K562 (cell line): ENCODE measurements at regions not wholly inside any gene's neighbourhood (a gene's known extent, or its start where the extent isn't known, plus 50 kb on each side); places are given as distances from the start of the nearest gene placed in this dataset.
A peak's percentile ranks its signal among the peaks of the same experiment; 100 is the strongest.

Experiments
- CC2D1A ChIP-seq: fragments of 450-650 bp; IDR thresholded peaks from 2 replicates; pipeline ENCODE4 v1.6.1; 2017; ENCODE audit warnings: mild to moderate bottlenecking
- ELF2 ChIP-seq: fragments of 250-450 bp; sonication (Bioruptor Pico); IDR thresholded peaks from 2 replicates; pipeline ENCODE4 v1.5.0; 2021; ENCODE audit warnings: mild to moderate bottlenecking
- ETV5 ChIP-seq: sonication (generic); formaldehyde crosslinking; IDR thresholded peaks from 2 replicates; pipeline ENCODE4 v1.4.0; 2020; ENCODE audit warnings: low read depth, mild to moderate bottlenecking, missing genetic modification reagents
- GATAD2B ChIP-seq: fragments of 450-650 bp; IDR thresholded peaks from 2 replicates; pipeline ENCODE4 v1.6.1; 2017; ENCODE audit warnings: mild to moderate bottlenecking, borderline replicate concordance
- KAT8 ChIP-seq: fragments of 450-650 bp; IDR thresholded peaks from 2 replicates; pipeline ENCODE4 v1.6.1; 2016; ENCODE audit warnings: low read depth, mild to moderate bottlenecking
- NCOA2 ChIP-seq, 2 experiments: fragments of 450-650 bp; IDR thresholded peaks; 2 replicates each; pipeline ENCODE4 v1.6.1; 2018; ENCODE audit warnings: mild to moderate bottlenecking in 2 of 2, moderate library complexity in 1 of 2; ENCODE audit not compliant: partially characterized antibody in 2 of 2
- NEUROD1 ChIP-seq: fragments of 150-350 bp; IDR thresholded peaks from 2 replicates; pipeline ENCODE4 v1.6.1; 2014; ENCODE audit warnings: borderline replicate concordance, low read length, low read depth; ENCODE audit not compliant: partially characterized antibody
- SPI1 ChIP-seq: IDR thresholded peaks from 2 replicates; pipeline ENCODE4 v1.6.1; 2011; ENCODE audit warnings: low read depth, low read length, control low read depth, borderline replicate concordance
- ZBTB17 ChIP-seq: fragments of 450-650 bp; formaldehyde crosslinking; IDR thresholded peaks from 2 replicates; pipeline ENCODE4 v1.4.0; 2020; ENCODE audit warnings: mild to moderate bottlenecking
- ZFX ChIP-seq: sonication (generic); formaldehyde crosslinking; IDR thresholded peaks from 2 replicates; pipeline ENCODE4 v1.8.0; 2022; ENCODE audit warnings: mild to moderate bottlenecking, missing genetic modification reagents, moderate library complexity
- ZNF24 ChIP-seq: fragments of 450-650 bp; IDR thresholded peaks from 2 replicates; pipeline ENCODE4 v1.6.1; 2016
- ZNF3 ChIP-seq: fragments of 250-450 bp; sonication (Bioruptor Pico); IDR thresholded peaks from 2 replicates; pipeline ENCODE4 v1.5.0; 2021; ENCODE audit warnings: mild to moderate bottlenecking, moderate library complexity
- TF ChIP-seq, protein P1 (sequence below), 2 experiments: fragments of 450-650 bp; IDR thresholded peaks; 2 replicates each; pipeline ENCODE4 v1.6.1; 2018; ENCODE audit warnings: mild to moderate bottlenecking in 2 of 2, low read depth in 1 of 2; ENCODE audit not compliant: partially characterized antibody in 2 of 2
- TF ChIP-seq, protein P2 (sequence below): sonication (generic); formaldehyde crosslinking; IDR thresholded peaks from 2 replicates; pipeline ENCODE4 v1.9.0; 2022; ENCODE audit warnings: mild to moderate bottlenecking, missing genetic modification reagents
- TF ChIP-seq, protein P3 (sequence below): fragments of 450-650 bp; IDR thresholded peaks from 2 replicates; pipeline ENCODE4 v1.6.1; 2017; ENCODE audit warnings: antibody characterized with exemption
- TF ChIP-seq, protein P4 (sequence below), 2 experiments: fragments of 450-650 bp in 1 of 2; sonication (generic) in 1 of 2; formaldehyde crosslinking; conservative IDR thresholded peaks; 2 replicates each; pipeline versions ENCODE4 v1.4.0 to v1.8.1; 2020 to 2022; ENCODE audit warnings: mild to moderate bottlenecking in 1 of 2, missing genetic modification reagents in 1 of 2
- TF ChIP-seq, protein P5 (sequence below): fragments of 450-650 bp; IDR thresholded peaks from 2 replicates; pipeline ENCODE4 v1.6.1; 2017; ENCODE audit warnings: mild to moderate bottlenecking, moderate library complexity

DNA sequence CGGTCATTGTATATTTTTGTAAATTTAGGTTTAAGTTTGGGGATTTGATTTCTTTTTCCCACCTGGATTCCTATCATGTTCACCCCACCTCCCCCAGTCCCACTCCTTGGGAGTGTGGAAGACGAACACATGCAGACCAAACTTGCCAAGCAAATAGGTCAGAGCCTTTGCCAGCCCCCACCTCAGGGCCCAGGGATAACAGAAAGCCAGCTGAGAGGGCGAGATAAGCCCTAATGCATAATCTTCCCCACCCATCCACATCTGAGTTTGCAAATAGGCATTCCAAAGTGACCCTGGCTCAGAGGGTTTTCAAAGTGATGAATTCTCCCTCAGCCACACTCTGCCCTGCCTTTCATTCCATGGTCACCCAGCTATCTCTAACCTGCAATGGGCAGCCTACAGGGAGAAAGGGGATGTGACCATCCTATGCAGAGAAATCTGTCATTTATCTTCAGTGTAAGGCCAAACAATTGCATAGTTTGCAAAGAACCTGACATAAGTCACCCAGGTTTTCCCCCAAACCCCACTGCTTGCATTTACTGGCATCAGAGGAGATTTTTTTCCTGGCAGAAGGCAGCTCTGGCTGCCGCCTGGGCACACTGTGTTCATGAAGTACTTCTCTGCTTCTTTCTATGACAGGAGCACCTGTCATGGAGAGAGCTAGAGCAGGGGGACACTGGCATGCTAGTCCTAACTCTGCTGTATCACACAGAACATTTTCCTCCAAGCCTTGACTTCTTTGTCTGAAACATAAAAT is 69.0 kb upstream of the NFIA start (continued):
- TF ChIP-seq, protein P1, sequence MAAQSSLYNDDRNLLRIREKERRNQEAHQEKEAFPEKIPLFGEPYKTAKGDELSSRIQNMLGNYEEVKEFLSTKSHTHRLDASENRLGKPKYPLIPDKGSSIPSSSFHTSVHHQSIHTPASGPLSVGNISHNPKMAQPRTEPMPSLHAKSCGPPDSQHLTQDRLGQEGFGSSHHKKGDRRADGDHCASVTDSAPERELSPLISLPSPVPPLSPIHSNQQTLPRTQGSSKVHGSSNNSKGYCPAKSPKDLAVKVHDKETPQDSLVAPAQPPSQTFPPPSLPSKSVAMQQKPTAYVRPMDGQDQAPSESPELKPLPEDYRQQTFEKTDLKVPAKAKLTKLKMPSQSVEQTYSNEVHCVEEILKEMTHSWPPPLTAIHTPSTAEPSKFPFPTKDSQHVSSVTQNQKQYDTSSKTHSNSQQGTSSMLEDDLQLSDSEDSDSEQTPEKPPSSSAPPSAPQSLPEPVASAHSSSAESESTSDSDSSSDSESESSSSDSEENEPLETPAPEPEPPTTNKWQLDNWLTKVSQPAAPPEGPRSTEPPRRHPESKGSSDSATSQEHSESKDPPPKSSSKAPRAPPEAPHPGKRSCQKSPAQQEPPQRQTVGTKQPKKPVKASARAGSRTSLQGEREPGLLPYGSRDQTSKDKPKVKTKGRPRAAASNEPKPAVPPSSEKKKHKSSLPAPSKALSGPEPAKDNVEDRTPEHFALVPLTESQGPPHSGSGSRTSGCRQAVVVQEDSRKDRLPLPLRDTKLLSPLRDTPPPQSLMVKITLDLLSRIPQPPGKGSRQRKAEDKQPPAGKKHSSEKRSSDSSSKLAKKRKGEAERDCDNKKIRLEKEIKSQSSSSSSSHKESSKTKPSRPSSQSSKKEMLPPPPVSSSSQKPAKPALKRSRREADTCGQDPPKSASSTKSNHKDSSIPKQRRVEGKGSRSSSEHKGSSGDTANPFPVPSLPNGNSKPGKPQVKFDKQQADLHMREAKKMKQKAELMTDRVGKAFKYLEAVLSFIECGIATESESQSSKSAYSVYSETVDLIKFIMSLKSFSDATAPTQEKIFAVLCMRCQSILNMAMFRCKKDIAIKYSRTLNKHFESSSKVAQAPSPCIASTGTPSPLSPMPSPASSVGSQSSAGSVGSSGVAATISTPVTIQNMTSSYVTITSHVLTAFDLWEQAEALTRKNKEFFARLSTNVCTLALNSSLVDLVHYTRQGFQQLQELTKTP (IDR thresholded peaks at IDR 0.05; ENCODE audit: low read depth in 1 of 2, partially characterized antibody in 2 of 2) = peak in 1 of 2 experiments; percentile 81
- TF ChIP-seq GATAD2B (peak; percentile 88; the same call in 1 of the 2 replicates), ZNF24 (peak; percentile 65; the same call in 1 of the 2 replicates), ZFX (CRISPR knock-in tag) (no peak), CC2D1A (peak; percentile 97), NCOA2 (IDR thresholded peaks at IDR 0.05; ENCODE audit: partially characterized antibody in 2 of 2) (no peak), NEUROD1 (peak; percentile 70), KAT8 (no peak), ELF2 (no peak), ZNF3 (no peak), SPI1 (peak; percentile 53; the same call in 1 of the 2 replicates), ETV5 (no peak), ZBTB17 (CRISPR knock-in tag) (peak; percentile 99)
- TF ChIP-seq, protein P2, sequence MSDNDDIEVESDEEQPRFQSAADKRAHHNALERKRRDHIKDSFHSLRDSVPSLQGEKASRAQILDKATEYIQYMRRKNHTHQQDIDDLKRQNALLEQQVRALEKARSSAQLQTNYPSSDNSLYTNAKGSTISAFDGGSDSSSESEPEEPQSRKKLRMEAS (CRISPR knock-in tag) = peak; percentile 57
- TF ChIP-seq, protein P3, sequence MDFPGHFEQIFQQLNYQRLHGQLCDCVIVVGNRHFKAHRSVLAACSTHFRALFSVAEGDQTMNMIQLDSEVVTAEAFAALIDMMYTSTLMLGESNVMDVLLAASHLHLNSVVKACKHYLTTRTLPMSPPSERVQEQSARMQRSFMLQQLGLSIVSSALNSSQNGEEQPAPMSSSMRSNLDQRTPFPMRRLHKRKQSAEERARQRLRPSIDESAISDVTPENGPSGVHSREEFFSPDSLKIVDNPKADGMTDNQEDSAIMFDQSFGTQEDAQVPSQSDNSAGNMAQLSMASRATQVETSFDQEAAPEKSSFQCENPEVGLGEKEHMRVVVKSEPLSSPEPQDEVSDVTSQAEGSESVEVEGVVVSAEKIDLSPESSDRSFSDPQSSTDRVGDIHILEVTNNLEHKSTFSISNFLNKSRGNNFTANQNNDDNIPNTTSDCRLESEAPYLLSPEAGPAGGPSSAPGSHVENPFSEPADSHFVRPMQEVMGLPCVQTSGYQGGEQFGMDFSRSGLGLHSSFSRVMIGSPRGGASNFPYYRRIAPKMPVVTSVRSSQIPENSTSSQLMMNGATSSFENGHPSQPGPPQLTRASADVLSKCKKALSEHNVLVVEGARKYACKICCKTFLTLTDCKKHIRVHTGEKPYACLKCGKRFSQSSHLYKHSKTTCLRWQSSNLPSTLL = no peak
- TF ChIP-seq, protein P4, sequence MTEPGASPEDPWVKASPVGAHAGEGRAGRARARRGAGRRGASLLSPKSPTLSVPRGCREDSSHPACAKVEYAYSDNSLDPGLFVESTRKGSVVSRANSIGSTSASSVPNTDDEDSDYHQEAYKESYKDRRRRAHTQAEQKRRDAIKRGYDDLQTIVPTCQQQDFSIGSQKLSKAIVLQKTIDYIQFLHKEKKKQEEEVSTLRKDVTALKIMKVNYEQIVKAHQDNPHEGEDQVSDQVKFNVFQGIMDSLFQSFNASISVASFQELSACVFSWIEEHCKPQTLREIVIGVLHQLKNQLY (CRISPR knock-in tag; conservative IDR thresholded peaks at IDR 0.05) = no peak
- TF ChIP-seq, protein P5, sequence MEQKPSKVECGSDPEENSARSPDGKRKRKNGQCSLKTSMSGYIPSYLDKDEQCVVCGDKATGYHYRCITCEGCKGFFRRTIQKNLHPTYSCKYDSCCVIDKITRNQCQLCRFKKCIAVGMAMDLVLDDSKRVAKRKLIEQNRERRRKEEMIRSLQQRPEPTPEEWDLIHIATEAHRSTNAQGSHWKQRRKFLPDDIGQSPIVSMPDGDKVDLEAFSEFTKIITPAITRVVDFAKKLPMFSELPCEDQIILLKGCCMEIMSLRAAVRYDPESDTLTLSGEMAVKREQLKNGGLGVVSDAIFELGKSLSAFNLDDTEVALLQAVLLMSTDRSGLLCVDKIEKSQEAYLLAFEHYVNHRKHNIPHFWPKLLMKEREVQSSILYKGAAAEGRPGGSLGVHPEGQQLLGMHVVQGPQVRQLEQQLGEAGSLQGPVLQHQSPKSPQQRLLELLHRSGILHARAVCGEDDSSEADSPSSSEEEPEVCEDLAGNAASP = no peak
